Mesothelial cell of epicardium (in vitro differentiated cells): ENCODE measurements at regions not wholly inside any gene's neighbourhood (a gene's known extent, or its start where the extent isn't known, plus 50 kb on each side); places are given as distances from the start of the nearest gene placed in this dataset.

Experiments used
- DNase-seq, 2 experiments: peaks; one replicate each; pipeline ENCODE4 v3.0.0; 2021; ENCODE audit warnings: low spot score in 2 of 2; ENCODE audit not compliant: unreplicated experiment in 2 of 2
- H3K27ac Mint-ChIP-seq: 2 replicates; pipeline ENCODE4 v1.8.0; 2021; ENCODE audit warnings: mixed read lengths
- H3K27me3 Mint-ChIP-seq: 2 replicates; pipeline ENCODE4 v1.8.0; 2021; ENCODE audit warnings: low read depth, mixed read lengths
- H3K36me3 Mint-ChIP-seq: 2 replicates; pipeline ENCODE4 v1.8.0; 2021; ENCODE audit warnings: mixed read lengths
- H3K4me1 Mint-ChIP-seq: 2 replicates; pipeline ENCODE4 v1.8.0; 2021; ENCODE audit warnings: mixed read lengths
- H3K4me3 Mint-ChIP-seq: 2 replicates; pipeline ENCODE4 v1.8.0; 2021; ENCODE audit warnings: mild to moderate bottlenecking, moderate library complexity, mixed read lengths
- H3K9me3 Mint-ChIP-seq: 2 replicates; pipeline ENCODE4 v1.8.0; 2021; ENCODE audit warnings: mixed read lengths
- TF ChIP-seq, protein P1 (sequence below): fragments of 200-600 bp; sonication (generic); IDR thresholded peaks from one replicate; pipeline ENCODE4 v1.5.0; 2021; ENCODE audit warnings: antibody characterized with exemption; ENCODE audit not compliant: unreplicated experiment

DNA sequence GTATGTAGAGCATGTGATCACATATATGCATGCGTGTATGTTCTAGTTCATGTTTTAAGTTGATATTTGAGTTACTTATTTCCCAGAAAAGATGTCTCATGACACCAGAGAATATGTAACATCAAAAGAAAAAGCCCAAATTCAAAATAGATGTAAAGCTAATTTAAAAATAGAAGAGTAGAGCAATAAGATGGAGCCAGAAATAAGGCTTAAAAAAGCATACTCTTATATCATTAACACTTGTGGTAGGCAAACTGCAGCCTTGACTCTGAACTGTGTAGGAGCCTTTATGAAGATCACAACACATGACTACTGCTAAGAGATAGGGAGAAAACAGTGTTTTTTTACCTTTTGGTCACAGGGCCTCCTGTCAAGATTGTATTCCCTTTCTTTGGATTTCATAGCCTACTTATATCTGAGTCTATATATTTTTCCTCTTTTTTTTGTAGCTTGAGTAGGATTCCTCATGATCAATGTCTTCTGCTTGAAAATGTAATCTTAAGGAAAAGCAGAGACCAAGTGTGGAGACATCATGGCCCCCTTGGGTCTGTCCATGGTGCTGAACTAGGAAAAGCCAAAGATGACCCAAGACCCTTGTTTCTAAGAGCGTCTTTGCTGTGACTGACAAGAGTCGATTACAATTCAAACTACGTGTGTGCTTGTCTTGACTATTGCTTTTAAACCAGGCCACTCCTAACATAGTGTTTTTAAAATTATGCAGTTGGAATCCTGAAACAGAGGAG is 390.4 kb downstream of the SHISA9 start:
- no peaks in the 10 kb centered on the region for H3K4me1 Mint-ChIP-seq
- H3K27ac Mint-ChIP-seq, result no peak overlapping the region
- no peaks in the 10 kb centered on the region for H3K9me3 Mint-ChIP-seq
- peaks cover 7% of the 10 kb centered on the region for H3K27me3 Mint-ChIP-seq
- no peaks in the 10 kb centered on the region for H3K36me3 Mint-ChIP-seq
- no peak for DNase-seq
- no peak overlapping the region for H3K4me3 Mint-ChIP-seq
- TF ChIP-seq, protein P1, sequence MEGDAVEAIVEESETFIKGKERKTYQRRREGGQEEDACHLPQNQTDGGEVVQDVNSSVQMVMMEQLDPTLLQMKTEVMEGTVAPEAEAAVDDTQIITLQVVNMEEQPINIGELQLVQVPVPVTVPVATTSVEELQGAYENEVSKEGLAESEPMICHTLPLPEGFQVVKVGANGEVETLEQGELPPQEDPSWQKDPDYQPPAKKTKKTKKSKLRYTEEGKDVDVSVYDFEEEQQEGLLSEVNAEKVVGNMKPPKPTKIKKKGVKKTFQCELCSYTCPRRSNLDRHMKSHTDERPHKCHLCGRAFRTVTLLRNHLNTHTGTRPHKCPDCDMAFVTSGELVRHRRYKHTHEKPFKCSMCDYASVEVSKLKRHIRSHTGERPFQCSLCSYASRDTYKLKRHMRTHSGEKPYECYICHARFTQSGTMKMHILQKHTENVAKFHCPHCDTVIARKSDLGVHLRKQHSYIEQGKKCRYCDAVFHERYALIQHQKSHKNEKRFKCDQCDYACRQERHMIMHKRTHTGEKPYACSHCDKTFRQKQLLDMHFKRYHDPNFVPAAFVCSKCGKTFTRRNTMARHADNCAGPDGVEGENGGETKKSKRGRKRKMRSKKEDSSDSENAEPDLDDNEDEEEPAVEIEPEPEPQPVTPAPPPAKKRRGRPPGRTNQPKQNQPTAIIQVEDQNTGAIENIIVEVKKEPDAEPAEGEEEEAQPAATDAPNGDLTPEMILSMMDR, result no peak

DNA sequence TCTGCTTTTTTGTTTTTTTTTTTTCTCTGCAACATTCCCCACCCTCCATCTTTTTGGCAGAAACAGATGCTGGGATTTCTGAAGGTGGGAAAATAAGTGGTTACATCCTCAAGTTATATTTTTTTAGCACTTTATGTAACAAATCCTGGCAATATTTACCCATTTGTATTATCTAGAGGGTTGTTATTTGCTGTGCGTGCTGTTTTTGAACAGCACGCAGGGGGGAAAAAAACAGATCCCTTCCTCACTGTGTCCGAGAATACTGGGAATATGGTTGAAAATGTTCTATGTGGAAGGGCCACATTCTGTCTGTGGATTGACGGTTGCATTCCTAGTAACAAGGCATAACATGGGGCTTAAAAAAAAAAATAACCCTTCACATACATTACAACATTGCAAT is 394.8 kb downstream of the SHISA9 start:
- H3K36me3 Mint-ChIP-seq, result no peaks in the 10 kb centered on the region
- TF ChIP-seq, protein P1, result no peak
- H3K9me3 Mint-ChIP-seq, result no peaks in the 10 kb centered on the region
- H3K27ac Mint-ChIP-seq, result no peak overlapping the region
- H3K4me1 Mint-ChIP-seq, result peaks cover 4% of the 10 kb centered on the region
- H3K4me3 Mint-ChIP-seq, result no peak overlapping the region
- H3K27me3 Mint-ChIP-seq, result peaks cover 6% of the 10 kb centered on the region
- DNase-seq, result no peak

DNA sequence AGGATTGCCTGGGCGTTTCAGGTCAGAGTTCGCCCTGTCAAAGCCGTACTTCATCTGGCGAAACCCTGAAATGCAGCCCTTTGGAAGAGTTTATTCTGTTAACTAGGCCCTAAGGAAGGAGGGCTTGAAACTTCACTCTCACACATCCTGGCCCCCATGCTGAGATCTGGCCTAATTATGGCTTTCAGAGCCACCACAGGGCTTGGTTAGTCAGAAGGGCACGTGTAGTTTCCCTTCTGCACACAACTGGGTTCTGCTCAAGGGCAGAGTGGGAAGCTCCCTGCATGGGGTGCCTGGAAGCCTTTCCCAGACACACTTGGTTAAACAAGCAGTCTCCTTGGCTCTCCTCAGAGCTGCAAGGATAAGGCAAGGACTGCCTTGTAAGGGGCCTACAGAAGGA is 397.3 kb downstream of the SHISA9 start:
- Mint-ChIP-seq H3K27ac (no peak overlapping the region), H3K9me3 (no peaks in the 10 kb centered on the region), H3K36me3 (no peaks in the 10 kb centered on the region), H3K27me3 (peaks cover 11% of the 10 kb centered on the region), H3K4me1 (peaks cover 4% of the 10 kb centered on the region), H3K4me3 (no peak overlapping the region)
- DNase-seq, result no peak
- TF ChIP-seq, protein P1, result no peak

DNA sequence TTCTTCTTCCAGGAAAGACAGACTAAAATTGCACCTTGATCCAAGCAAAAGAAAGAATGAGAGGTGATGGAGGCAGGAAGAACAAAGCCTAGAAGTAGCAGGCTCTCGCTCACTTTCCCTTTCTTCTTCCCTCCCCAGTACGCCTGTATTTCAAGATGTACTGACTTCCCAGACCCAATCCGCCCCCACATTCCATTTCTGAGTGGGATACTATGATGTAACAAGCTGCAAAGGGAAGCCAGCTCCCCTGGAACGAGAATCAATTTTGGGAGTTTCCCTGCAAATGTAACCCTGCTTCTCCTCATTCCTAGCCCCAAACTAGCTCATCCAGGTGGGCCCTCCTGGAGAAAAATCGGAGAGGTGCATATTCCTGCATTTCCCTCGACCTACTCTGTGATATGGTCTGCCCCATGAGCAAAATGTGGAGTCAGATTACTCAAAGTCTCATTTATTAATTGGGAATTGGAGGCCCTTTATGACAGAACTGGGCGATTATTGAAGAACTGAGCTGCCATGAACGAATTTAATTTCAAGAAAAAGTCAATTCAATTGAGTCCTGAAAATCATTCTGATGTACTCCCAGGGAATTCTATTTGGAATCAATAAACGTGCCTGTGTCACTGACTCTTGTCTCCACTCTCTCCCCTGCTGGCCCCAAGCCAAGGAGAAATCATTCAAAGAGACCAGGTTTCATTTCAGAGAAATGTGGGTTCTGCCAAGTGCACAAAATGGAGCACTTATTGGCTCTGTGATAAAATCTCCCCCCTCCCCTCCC is 398.9 kb downstream of the SHISA9 start:
- Mint-ChIP-seq H3K27ac (no peak overlapping the region), H3K4me3 (no peak overlapping the region), H3K27me3 (peaks cover 11% of the 10 kb centered on the region), H3K9me3 (no peaks in the 10 kb centered on the region), H3K36me3 (no peaks in the 10 kb centered on the region), H3K4me1 (peaks cover 4% of the 10 kb centered on the region)
- TF ChIP-seq, protein P1, result no peak
- no peak for DNase-seq

DNA sequence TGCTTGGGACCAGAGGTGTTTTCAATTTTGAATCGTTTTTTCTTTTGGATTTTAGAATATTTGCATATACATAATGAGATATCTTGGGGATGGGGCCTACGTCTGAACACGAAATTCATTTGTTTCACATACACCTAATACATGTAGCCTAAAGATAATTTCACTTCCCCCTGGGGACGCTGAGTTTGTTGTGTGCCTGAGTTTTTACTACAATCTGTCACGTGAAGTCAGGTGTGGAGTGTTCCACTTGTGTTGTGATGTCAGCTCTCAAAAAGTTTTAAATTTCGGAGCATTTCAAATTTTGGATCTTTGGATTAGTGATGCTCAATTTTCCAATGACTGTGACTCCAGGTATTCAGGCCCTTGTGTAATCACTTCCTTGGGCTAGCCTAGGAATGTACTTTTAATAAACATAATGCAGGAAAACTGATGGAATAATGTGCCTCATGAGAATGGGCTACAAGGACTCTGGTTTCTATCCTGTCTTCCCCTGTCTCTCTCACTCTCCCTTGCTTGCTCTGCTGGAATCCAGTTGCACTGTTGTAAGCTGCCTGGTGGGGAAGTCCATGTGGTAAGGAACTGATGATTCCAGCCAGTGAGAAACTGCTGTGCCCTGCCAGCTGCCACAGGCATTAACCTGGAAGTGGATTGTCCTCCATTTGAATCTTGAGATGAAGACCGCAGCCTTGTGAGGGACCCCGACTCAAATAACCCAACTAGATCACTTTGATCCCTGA is 403.8 kb downstream of the SHISA9 start:
- H3K27ac Mint-ChIP-seq, result no peak overlapping the region
- no peak overlapping the region for H3K4me3 Mint-ChIP-seq
- no peaks in the 10 kb centered on the region for H3K36me3 Mint-ChIP-seq
- no peaks in the 10 kb centered on the region for H3K9me3 Mint-ChIP-seq
- peaks cover 7% of the 10 kb centered on the region for H3K27me3 Mint-ChIP-seq
- peaks cover 3% of the 10 kb centered on the region for H3K4me1 Mint-ChIP-seq
- no peak for DNase-seq
- TF ChIP-seq, protein P1, result no peak
